Thyroid gland (tissue), 4 donors: ENCODE measurements at regions not wholly inside any gene's neighbourhood (a gene's known extent, or its start where the extent isn't known, plus 50 kb on each side); places are given as distances from the start of the nearest gene placed in this dataset.

ENCODE experiments used
- POLR2A ChIP-seq, 2 donors: fragments of 450-650 bp; IDR thresholded peaks; one replicate each; pipeline ENCODE4 v1.6.1; 2017; ENCODE audit warnings: antibody characterized with exemption in 2 of 2, mild to moderate bottlenecking in 2 of 2, moderate library complexity in 1 of 2
- TF ChIP-seq, protein P1 (sequence below), 6 experiments: fragments of 200-600 bp in 3 of 6; fragments of 450-650 bp in 3 of 6; sonication (generic) in 3 of 6; IDR thresholded peaks; one replicate each; pipeline ENCODE4 v1.5.1; 2016 to 2019; ENCODE audit warnings: antibody characterized with exemption in 6 of 6, mild to moderate bottlenecking in 2 of 6, inconsistent platforms in 1 of 6, moderate library complexity in 1 of 6

DNA sequence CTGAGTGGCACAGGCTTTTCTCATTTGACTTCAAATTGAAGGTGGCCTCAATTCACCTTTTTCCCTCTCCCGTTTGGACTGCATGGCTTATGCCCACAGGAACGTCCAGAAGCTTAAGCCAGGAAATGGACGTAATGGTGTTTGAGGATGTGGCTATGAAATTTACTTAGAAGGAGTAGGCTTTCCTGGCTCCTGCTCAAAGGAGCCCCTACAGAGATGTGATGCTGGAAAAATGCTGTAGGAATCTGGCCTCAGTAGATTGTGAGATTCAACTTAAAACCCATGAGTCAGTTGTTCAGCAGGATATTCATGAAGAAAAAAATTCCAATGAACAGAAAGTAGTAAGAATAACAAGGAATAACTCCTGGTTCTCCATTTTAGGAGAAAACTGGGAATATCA lies 129.0 kb downstream of the ICOS start:
- TF ChIP-seq, protein P1, sequence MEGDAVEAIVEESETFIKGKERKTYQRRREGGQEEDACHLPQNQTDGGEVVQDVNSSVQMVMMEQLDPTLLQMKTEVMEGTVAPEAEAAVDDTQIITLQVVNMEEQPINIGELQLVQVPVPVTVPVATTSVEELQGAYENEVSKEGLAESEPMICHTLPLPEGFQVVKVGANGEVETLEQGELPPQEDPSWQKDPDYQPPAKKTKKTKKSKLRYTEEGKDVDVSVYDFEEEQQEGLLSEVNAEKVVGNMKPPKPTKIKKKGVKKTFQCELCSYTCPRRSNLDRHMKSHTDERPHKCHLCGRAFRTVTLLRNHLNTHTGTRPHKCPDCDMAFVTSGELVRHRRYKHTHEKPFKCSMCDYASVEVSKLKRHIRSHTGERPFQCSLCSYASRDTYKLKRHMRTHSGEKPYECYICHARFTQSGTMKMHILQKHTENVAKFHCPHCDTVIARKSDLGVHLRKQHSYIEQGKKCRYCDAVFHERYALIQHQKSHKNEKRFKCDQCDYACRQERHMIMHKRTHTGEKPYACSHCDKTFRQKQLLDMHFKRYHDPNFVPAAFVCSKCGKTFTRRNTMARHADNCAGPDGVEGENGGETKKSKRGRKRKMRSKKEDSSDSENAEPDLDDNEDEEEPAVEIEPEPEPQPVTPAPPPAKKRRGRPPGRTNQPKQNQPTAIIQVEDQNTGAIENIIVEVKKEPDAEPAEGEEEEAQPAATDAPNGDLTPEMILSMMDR (IDR thresholded peaks at IDR 0.05): no peak
- no peak for TF ChIP-seq POLR2A (IDR thresholded peaks at IDR 0.05)
